ENCODE measurements at regions not wholly inside any gene's neighbourhood (a gene's known extent, or its start where the extent isn't known, plus 50 kb on each side); places are given as distances from the start of the nearest gene placed in this dataset.
"Not testable (repeated sequence)": the region's sequence is repeated elsewhere in the genome, so short reads cannot be mapped to it uniquely, and the experiment has no call there.

GRCh38 chr10:109239371-109239770, 683.9 kb downstream of the XPNPEP1 start:
- Mint-ChIP-seq H3K4me1 (ENCODE audit: unreplicated experiment) (no peaks in the 10 kb centered on the region), H3K36me3 (ENCODE audit: low read depth, unreplicated experiment) (no peaks in the 10 kb centered on the region), H3K27ac (ENCODE audit: unreplicated experiment) (no peak overlapping the region), H3K27me3 (ENCODE audit: unreplicated experiment) (no peaks in the 10 kb centered on the region), H3K9me3 (ENCODE audit: unreplicated experiment) (no peaks in the 10 kb centered on the region), H3K4me3 (ENCODE audit: unreplicated experiment) (no peak overlapping the region)
- DNase-seq (ENCODE audit: low spot score) = no peak
- TF ChIP-seq CTCF (IDR thresholded peaks at IDR 0.05; ENCODE audit: unreplicated experiment) = no peak

DNA sequence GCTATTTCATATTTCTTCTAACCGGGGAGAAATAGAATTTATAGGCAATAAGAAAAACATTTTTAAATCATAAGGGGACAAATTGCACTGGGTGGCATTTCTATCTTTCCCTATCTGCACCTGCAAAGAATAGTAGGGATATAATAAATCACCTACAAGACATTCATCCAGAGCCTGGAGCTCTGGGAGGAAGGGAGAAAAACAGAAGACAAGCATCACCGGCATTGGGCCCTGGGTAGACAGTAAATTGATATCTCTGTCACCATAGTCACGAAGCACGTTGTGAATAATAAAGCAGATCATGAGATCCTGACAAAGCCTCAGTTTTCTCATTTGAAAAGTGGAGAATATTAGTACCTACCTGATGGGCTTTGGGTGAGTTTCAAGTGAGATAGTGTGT, 685.6 kb downstream of the XPNPEP1 start:
- no peak overlapping the region for H3K27ac Mint-ChIP-seq (ENCODE audit: unreplicated experiment)
- no peak for TF ChIP-seq CTCF (IDR thresholded peaks at IDR 0.05; ENCODE audit: unreplicated experiment)
- H3K36me3 Mint-ChIP-seq (ENCODE audit: low read depth, unreplicated experiment) = no peaks in the 10 kb centered on the region
- H3K27me3 Mint-ChIP-seq (ENCODE audit: unreplicated experiment) = no peaks in the 10 kb centered on the region
- no peak for DNase-seq (ENCODE audit: low spot score)
- no peak overlapping the region for H3K4me3 Mint-ChIP-seq (ENCODE audit: unreplicated experiment)
- peaks cover 5% of the 10 kb centered on the region for H3K4me1 Mint-ChIP-seq (ENCODE audit: unreplicated experiment)
- H3K9me3 Mint-ChIP-seq (ENCODE audit: unreplicated experiment) = no peaks in the 10 kb centered on the region

- H3K27ac Mint-ChIP-seq (ENCODE audit: unreplicated experiment) = no peak overlapping the region
- no peaks in the 10 kb centered on the region for H3K27me3 Mint-ChIP-seq (ENCODE audit: unreplicated experiment)
- no peak for TF ChIP-seq CTCF (IDR thresholded peaks at IDR 0.05; ENCODE audit: unreplicated experiment)
- DNase-seq (ENCODE audit: low spot score) = no peak
- H3K4me3 Mint-ChIP-seq (ENCODE audit: unreplicated experiment) = no peak overlapping the region
- no peaks in the 10 kb centered on the region for H3K36me3 Mint-ChIP-seq (ENCODE audit: low read depth, unreplicated experiment)
- peaks cover 5% of the 10 kb centered on the region for H3K4me1 Mint-ChIP-seq (ENCODE audit: unreplicated experiment)
- no peaks in the 10 kb centered on the region for H3K9me3 Mint-ChIP-seq (ENCODE audit: unreplicated experiment)
These were observed 686.3 kb downstream of the XPNPEP1 start for GRCh38 chr10:109237050-109237449.

GRCh38 chr10:109223533-109223932, 699.8 kb downstream of the XPNPEP1 start:
- H3K36me3 Mint-ChIP-seq (ENCODE audit: low read depth, unreplicated experiment); DNase-seq (ENCODE audit: low spot score); H3K9me3 Mint-ChIP-seq (ENCODE audit: unreplicated experiment); H3K4me1 Mint-ChIP-seq (ENCODE audit: unreplicated experiment); H3K4me3 Mint-ChIP-seq (ENCODE audit: unreplicated experiment); H3K27me3 Mint-ChIP-seq (ENCODE audit: unreplicated experiment); H3K27ac Mint-ChIP-seq (ENCODE audit: unreplicated experiment): not testable (repeated sequence)

GRCh38 chr10:109219935-109220605, 703.2 kb downstream of the XPNPEP1 start:
- Mint-ChIP-seq H3K27ac (ENCODE audit: unreplicated experiment) (no peak overlapping the region), H3K9me3 (ENCODE audit: unreplicated experiment) (no peaks in the 10 kb centered on the region), H3K4me1 (ENCODE audit: unreplicated experiment) (no peaks in the 10 kb centered on the region), H3K4me3 (ENCODE audit: unreplicated experiment) (no peak overlapping the region), H3K36me3 (ENCODE audit: low read depth, unreplicated experiment) (no peaks in the 10 kb centered on the region), H3K27me3 (ENCODE audit: unreplicated experiment) (no peaks in the 10 kb centered on the region)
- no peak for DNase-seq (ENCODE audit: low spot score)
- no peak for TF ChIP-seq CTCF (IDR thresholded peaks at IDR 0.05; ENCODE audit: unreplicated experiment)

Data from endothelial cell (in vitro differentiated cells).